ENCODE measurements at regions not wholly inside any gene's neighbourhood (a gene's known extent, or its start where the extent isn't known, plus 50 kb on each side); places are given as distances from the start of the nearest gene placed in this dataset.

DNA sequence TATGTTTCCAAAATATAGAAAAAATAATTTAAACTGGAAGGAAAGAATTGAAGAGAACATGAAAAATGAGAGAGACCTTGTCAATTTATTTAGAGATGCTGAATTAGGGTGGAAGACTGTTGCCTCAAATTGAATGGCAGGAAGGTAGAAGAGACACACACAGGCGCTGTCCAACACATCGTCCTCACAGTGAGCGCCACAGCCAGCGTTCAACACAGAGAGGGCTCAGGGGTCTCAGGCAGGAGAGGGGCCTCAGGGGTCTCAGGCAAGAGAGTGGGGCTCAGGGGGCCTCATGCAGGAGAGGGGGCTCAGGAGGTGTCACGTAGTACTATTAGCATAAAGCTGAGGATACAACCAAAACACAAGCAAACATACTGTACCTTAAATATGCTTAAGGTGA is 65.7 kb downstream of the TMEM18 start:
- no peak overlapping the region for H3K27ac Mint-ChIP-seq
- no peak overlapping the region for H3K4me3 Mint-ChIP-seq
- no peaks in the 10 kb centered on the region for H3K9me3 Mint-ChIP-seq
- H3K4me1 Mint-ChIP-seq, result no peaks in the 10 kb centered on the region
- peaks cover 6% of the 10 kb centered on the region for H3K27me3 Mint-ChIP-seq (ENCODE audit: low read depth, poor library complexity)
- TF ChIP-seq, protein P1, sequence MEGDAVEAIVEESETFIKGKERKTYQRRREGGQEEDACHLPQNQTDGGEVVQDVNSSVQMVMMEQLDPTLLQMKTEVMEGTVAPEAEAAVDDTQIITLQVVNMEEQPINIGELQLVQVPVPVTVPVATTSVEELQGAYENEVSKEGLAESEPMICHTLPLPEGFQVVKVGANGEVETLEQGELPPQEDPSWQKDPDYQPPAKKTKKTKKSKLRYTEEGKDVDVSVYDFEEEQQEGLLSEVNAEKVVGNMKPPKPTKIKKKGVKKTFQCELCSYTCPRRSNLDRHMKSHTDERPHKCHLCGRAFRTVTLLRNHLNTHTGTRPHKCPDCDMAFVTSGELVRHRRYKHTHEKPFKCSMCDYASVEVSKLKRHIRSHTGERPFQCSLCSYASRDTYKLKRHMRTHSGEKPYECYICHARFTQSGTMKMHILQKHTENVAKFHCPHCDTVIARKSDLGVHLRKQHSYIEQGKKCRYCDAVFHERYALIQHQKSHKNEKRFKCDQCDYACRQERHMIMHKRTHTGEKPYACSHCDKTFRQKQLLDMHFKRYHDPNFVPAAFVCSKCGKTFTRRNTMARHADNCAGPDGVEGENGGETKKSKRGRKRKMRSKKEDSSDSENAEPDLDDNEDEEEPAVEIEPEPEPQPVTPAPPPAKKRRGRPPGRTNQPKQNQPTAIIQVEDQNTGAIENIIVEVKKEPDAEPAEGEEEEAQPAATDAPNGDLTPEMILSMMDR (IDR thresholded peaks at IDR 0.05), result no peak
- no peak for DNase-seq
- H3K36me3 Mint-ChIP-seq (ENCODE audit: low read depth), result no peaks in the 10 kb centered on the region

DNA sequence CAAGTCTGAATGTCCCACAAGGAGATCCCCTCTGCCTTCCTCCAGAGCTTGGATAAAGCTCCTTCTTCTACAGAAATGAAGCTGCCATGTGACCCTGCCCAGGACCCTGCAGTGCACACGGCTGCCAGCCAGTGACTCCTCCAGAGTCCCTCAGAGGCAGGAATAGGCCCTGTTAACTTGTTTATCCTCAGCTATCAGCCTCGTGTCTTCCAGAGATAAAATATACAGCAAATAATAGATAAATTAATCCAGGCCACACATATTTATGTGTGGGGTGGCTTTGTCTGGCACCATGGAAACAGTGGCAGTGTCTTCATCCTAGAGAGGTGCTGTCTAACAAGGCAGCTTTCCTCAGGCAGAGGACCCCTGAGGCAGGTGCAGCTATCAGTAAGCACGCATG is 66.7 kb downstream of the TMEM18 start:
- H3K9me3 Mint-ChIP-seq, result no peaks in the 10 kb centered on the region
- H3K36me3 Mint-ChIP-seq (ENCODE audit: low read depth), result no peaks in the 10 kb centered on the region

DNA sequence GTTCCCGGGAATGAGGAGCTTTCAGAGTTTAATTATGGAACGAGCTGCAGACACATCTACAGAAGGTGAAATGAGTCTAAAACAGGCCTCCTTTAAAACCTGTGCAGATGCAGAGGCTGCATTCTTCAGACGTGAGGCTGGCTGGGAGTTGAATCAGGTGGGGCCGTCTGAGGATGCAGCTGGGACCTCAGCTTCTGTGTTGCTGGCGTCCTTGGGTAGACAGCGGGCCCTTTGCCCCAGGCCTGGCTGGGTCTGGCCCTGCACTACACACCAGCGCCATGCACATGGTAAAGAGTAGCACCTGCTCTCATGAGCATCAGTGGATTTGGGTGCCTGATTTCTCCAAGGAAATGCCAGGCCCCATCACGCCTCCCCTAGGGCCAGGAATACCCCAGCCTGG is 67.3 kb downstream of the TMEM18 start:
- no peak for DNase-seq
- Mint-ChIP-seq H3K27me3 (ENCODE audit: low read depth, poor library complexity) (peaks cover 7% of the 10 kb centered on the region), H3K9me3 (no peaks in the 10 kb centered on the region), H3K4me3 (no peak overlapping the region), H3K36me3 (ENCODE audit: low read depth) (no peaks in the 10 kb centered on the region), H3K27ac (no peak overlapping the region), H3K4me1 (no peaks in the 10 kb centered on the region)
- TF ChIP-seq, protein P1 (IDR thresholded peaks at IDR 0.05), result no peak

More for the DNA sequence above, 66.7 kb downstream of the TMEM18 start:
- TF ChIP-seq, protein P1 (IDR thresholded peaks at IDR 0.05), result no peak
- no peak overlapping the region for H3K27ac Mint-ChIP-seq
- no peak for DNase-seq
- H3K27me3 Mint-ChIP-seq (ENCODE audit: low read depth, poor library complexity), result peaks cover 7% of the 10 kb centered on the region
- no peak overlapping the region for H3K4me3 Mint-ChIP-seq
- no peaks in the 10 kb centered on the region for H3K4me1 Mint-ChIP-seq

DNA sequence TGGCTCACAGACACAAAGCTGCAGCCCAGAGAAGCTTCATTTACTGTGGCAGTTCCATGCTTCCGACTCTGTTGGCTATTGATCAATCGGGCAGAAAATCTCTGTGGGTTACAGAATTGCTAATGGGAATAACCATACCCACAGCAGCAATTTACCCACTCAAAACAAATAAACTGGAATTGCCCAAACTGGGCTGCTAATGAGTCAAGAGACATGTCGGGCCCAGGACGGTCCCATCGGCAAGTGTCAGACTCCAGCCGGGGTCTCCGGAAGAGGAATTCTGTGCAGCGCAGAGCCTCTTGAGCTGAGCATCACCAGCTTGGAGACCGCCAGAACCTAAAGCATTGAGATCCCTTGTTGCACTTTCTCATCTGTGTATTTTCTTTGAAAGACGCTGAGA is 67.8 kb downstream of the TMEM18 start:
- Mint-ChIP-seq H3K9me3 (no peaks in the 10 kb centered on the region), H3K27ac (no peak overlapping the region)

DNA sequence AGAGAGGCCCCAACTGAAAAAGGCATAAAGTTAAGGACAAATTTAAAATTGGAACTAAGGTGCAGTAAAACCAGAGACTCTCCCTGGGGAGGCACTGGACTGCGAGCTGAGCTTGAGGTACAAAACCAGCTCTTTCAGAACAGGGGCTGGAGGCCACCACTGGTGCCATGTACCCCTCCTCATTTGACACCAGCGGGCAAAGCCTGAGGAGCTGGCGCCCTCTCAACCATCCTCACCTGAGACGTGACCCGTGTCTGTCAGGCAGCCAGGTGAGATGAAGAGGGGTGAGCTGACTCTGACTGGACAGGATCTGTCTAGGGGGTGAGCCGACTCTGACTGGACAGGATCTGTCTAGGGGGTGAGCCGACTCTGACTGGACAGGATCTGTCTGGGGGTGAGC is 68.5 kb downstream of the TMEM18 start:
- Mint-ChIP-seq H3K9me3 (no peaks in the 10 kb centered on the region), H3K4me1 (no peaks in the 10 kb centered on the region), H3K36me3 (ENCODE audit: low read depth) (no peaks in the 10 kb centered on the region), H3K27ac (no peak overlapping the region), H3K27me3 (ENCODE audit: low read depth, poor library complexity) (peaks cover 10% of the 10 kb centered on the region), H3K4me3 (no peak overlapping the region)
- no peak for DNase-seq
- TF ChIP-seq, protein P1 (IDR thresholded peaks at IDR 0.05), result no peak

More for the DNA sequence above, 67.8 kb downstream of the TMEM18 start:
- Mint-ChIP-seq H3K27me3 (ENCODE audit: low read depth, poor library complexity) (peaks cover 7% of the 10 kb centered on the region), H3K4me1 (no peaks in the 10 kb centered on the region), H3K4me3 (no peak overlapping the region), H3K36me3 (ENCODE audit: low read depth) (no peaks in the 10 kb centered on the region)
- no peak for DNase-seq
- TF ChIP-seq, protein P1 (IDR thresholded peaks at IDR 0.05), result no peak

DNA sequence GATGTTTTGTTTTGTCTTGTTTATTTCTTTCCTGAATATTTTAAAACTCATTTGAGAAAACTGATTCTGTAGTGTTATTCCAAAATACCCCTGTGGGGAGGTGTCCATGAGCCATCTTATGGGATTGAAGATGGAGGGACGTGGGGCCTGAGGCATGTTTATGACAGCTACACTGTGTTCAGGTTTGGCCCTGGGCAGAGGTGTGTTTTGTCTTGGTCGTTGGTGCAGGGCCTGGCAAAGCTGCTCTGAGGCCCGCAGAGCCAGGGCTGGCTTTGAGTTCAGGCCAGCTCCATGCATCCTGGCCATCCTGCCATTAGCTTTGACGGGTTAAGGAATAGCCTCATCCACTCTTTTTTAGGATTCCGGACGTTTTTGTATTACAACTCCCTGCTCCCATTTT is 68.9 kb downstream of the TMEM18 start:
- no peak for DNase-seq
- Mint-ChIP-seq H3K27ac (no peak overlapping the region), H3K4me1 (no peaks in the 10 kb centered on the region), H3K4me3 (no peak overlapping the region), H3K9me3 (no peaks in the 10 kb centered on the region), H3K36me3 (ENCODE audit: low read depth) (no peaks in the 10 kb centered on the region), H3K27me3 (ENCODE audit: low read depth, poor library complexity) (peaks cover 10% of the 10 kb centered on the region)
- TF ChIP-seq, protein P1 (IDR thresholded peaks at IDR 0.05), result no peak

Data from nephron progenitor cell (in vitro differentiated cells).